ENCODE measurements at regions not wholly inside any gene's neighbourhood (a gene's known extent, or its start where the extent isn't known, plus 50 kb on each side); places are given as distances from the start of the nearest gene placed in this dataset.

DNA sequence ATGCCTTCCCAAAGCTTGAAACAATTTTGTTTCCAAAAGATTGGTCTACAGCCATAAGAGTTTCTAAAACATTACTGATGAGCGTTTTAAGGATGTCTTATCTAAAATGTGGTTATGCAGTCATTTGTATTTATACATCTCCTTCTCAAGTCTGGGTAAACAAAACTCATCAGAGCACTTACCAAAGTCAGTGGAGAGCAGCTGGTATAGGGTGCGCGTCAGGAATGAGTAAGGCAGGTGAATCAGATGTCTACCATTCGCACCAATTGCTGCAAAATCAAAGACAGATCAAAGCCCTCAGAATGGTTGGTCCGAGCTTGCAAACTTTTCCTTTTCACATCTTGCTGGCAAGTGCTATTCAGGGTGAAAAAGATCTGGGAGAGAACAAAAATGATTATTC is 65.6 kb upstream of the FAM171A1 start:
- no peak for DNase-seq (ENCODE audit: low spot score)
- Mint-ChIP-seq H3K4me3 (no peak overlapping the region), H3K4me1 (peaks cover 8% of the 10 kb centered on the region), H3K27ac (no peak overlapping the region), H3K36me3 (no peaks in the 10 kb centered on the region), H3K27me3 (ENCODE audit: low read depth) (peaks cover 4% of the 10 kb centered on the region), H3K9me3 (no peaks in the 10 kb centered on the region)
- CTCF ChIA-PET = no interaction called here
- ATAC-seq = no peak
- TF ChIP-seq TEAD1 (CRISPR knock-in tag; IDR thresholded peaks at IDR 0.05) = no peak
- TF ChIP-seq ATF1 (CRISPR knock-in tag; IDR thresholded peaks at IDR 0.05) = no peak
- no peak for TF ChIP-seq KAT7 (CRISPR knock-in tag; IDR thresholded peaks at IDR 0.05; ENCODE audit: borderline replicate concordance)
- no peak for TF ChIP-seq TP53 (CRISPR knock-in tag; IDR thresholded peaks at IDR 0.05)
- no peak for TF ChIP-seq NR3C1 (CRISPR knock-in tag; conservative IDR thresholded peaks at IDR 0.05; ENCODE audit: low read depth)
- TF ChIP-seq NR2C2 (CRISPR knock-in tag; IDR thresholded peaks at IDR 0.05) = no peak
- no peak for TF ChIP-seq HMGA2 (CRISPR knock-in tag; IDR thresholded peaks at IDR 0.05)
- no peak for TF ChIP-seq ZNF219 (CRISPR knock-in tag; IDR thresholded peaks at IDR 0.05; ENCODE audit: borderline replicate concordance)
- no peak for TF ChIP-seq MXD4 (CRISPR knock-in tag; IDR thresholded peaks at IDR 0.05; ENCODE audit: borderline replicate concordance)
- TF ChIP-seq TCF7 (CRISPR knock-in tag; IDR thresholded peaks at IDR 0.05; ENCODE audit: low read depth) = no peak
- POLR2A ChIA-PET = no interaction called here

DNA sequence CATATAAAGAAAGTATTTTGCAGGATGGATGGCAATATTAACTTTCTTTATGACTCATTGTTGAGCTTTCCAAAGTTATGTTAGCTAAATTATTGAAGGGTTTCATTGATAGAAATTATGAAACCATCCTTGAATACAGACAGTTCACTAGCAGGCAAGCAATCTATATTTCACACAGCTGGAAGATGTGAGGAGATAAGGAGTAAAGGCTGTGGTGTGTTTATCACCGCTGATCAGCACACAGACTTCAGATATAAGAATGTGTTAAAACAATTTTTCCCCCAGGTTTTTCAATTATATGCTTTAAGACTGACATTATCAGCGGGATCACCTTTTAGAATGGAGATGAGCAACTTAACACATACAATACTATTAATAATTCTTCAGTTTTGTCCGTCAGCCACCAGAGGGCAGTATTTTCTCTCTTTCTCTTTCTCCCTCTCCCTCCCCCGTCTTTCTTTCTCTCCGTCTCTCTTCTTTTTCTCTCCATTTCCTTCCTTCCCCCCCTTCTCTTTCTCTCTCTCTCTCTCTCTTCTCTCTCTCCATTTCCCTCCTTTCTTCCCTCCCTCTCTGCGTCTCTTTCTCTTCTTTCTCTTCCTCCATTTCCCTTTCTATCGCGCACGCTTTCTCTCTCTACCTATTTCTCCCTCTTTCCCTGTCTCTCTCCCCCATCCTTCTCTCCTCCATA is 62.9 kb upstream of the FAM171A1 start:
- TF ChIP-seq ZNF121 (CRISPR knock-in tag; IDR thresholded peaks at IDR 0.05) = no peak
- TF ChIP-seq ETV6 (CRISPR knock-in tag; IDR thresholded peaks at IDR 0.05) = no peak
- TF ChIP-seq NR2C2 (CRISPR knock-in tag; IDR thresholded peaks at IDR 0.05) = no peak
- no peak for TF ChIP-seq NR1H2 (CRISPR knock-in tag; IDR thresholded peaks at IDR 0.05)
- TF ChIP-seq, protein P1, sequence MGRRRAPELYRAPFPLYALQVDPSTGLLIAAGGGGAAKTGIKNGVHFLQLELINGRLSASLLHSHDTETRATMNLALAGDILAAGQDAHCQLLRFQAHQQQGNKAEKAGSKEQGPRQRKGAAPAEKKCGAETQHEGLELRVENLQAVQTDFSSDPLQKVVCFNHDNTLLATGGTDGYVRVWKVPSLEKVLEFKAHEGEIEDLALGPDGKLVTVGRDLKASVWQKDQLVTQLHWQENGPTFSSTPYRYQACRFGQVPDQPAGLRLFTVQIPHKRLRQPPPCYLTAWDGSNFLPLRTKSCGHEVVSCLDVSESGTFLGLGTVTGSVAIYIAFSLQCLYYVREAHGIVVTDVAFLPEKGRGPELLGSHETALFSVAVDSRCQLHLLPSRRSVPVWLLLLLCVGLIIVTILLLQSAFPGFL (CRISPR knock-in tag; IDR thresholded peaks at IDR 0.05; ENCODE audit: borderline replicate concordance) = no peak
- TF ChIP-seq, protein P2, sequence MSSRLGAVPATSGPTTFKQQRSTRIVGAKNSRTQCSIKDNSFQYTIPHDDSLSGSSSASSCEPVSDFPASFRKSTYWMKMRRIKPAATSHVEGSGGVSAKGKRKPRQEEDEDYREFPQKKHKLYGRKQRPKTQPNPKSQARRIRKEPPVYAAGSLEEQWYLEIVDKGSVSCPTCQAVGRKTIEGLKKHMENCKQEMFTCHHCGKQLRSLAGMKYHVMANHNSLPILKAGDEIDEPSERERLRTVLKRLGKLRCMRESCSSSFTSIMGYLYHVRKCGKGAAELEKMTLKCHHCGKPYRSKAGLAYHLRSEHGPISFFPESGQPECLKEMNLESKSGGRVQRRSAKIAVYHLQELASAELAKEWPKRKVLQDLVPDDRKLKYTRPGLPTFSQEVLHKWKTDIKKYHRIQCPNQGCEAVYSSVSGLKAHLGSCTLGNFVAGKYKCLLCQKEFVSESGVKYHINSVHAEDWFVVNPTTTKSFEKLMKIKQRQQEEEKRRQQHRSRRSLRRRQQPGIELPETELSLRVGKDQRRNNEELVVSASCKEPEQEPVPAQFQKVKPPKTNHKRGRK (CRISPR knock-in tag; IDR thresholded peaks at IDR 0.05; ENCODE audit: borderline replicate concordance) = peak; percentile 97
- TF ChIP-seq, protein P3, sequence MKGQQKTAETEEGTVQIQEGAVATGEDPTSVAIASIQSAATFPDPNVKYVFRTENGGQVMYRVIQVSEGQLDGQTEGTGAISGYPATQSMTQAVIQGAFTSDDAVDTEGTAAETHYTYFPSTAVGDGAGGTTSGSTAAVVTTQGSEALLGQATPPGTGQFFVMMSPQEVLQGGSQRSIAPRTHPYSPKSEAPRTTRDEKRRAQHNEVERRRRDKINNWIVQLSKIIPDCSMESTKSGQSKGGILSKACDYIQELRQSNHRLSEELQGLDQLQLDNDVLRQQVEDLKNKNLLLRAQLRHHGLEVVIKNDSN (CRISPR knock-in tag; IDR thresholded peaks at IDR 0.05) = no peak
- no peak for TF ChIP-seq JAZF1 (CRISPR knock-in tag; IDR thresholded peaks at IDR 0.05)
- no peak for TF ChIP-seq ZBTB21 (CRISPR knock-in tag; IDR thresholded peaks at IDR 0.05; ENCODE audit: borderline replicate concordance)
- TF ChIP-seq, protein P4, sequence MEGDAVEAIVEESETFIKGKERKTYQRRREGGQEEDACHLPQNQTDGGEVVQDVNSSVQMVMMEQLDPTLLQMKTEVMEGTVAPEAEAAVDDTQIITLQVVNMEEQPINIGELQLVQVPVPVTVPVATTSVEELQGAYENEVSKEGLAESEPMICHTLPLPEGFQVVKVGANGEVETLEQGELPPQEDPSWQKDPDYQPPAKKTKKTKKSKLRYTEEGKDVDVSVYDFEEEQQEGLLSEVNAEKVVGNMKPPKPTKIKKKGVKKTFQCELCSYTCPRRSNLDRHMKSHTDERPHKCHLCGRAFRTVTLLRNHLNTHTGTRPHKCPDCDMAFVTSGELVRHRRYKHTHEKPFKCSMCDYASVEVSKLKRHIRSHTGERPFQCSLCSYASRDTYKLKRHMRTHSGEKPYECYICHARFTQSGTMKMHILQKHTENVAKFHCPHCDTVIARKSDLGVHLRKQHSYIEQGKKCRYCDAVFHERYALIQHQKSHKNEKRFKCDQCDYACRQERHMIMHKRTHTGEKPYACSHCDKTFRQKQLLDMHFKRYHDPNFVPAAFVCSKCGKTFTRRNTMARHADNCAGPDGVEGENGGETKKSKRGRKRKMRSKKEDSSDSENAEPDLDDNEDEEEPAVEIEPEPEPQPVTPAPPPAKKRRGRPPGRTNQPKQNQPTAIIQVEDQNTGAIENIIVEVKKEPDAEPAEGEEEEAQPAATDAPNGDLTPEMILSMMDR (IDR thresholded peaks at IDR 0.05) = peak; percentile 68
- Mint-ChIP-seq H3K4me1 (peaks cover 4% of the 10 kb centered on the region; the same call in 1 of the 2 replicates), H3K27ac (no peak overlapping the region), H3K27me3 (ENCODE audit: low read depth) (peaks cover 4% of the 10 kb centered on the region), H3K36me3 (no peaks in the 10 kb centered on the region), H3K9me3 (no peaks in the 10 kb centered on the region), H3K4me3 (peak overlapping the region; percentile 69)
- DNase-seq (ENCODE audit: low spot score) (no peak), ATAC-seq (peak; percentile 43)
- CTCF ChIA-PET = interaction anchor here (0.8 to 1.3 kb wide), 3 partner anchors 10 to 285 kb away, joined by 3 to 5 read pairs (median 3); no protein-coding TSS in a partner anchor
- POLR2A ChIA-PET = no interaction called here
